K562 (cell line): ENCODE measurements at regions not wholly inside any gene's neighbourhood (a gene's known extent, or its start where the extent isn't known, plus 50 kb on each side); places are given as distances from the start of the nearest gene placed in this dataset.

Experiments
- ATAC-seq: fragments of 200-7000 bp; cut with Tn5 transposase; 3 replicates; pipeline ENCODE4 v1.9.1; 2020; ENCODE audit warnings: moderate library complexity
- BruUV-seq: library from RNA; stranded (reverse); fragments of 400-500 nt; replicated peaks from 2 replicates; lab custom pipeline; 2021; lab: Mats Ljungman, UMichigan
- CTCF ChIA-PET: fragments of 300-600 bp; formaldehyde crosslinking; extraction: SDS; loops from one replicate; lab custom pipeline; 2021; ENCODE audit warnings: low intra/inter-chr PET ratio; lab: Yijun Ruan, JAX
- POLR2A ChIA-PET: fragments of 300-600, 350-650 bp; sonication (Branson Sonifier 250); formaldehyde crosslinking; extraction: SDS; loops from one replicate; lab custom pipeline; 2021; ENCODE audit warnings: antibody characterized with exemption, inconsistent platforms; lab: Yijun Ruan, JAX
- DNase-seq, 4 experiments: peaks; one replicate each; pipeline versions ENCODE4 v3.0.0 to v3.0.0-alpha.2; 2011 to 2018; ENCODE audit warnings: low spot score in 3 of 4, mixed read lengths in 3 of 4; ENCODE audit errors: extremely low read depth in 1 of 4
- FAIRE-seq: peaks from 2 replicates; lab custom pipeline; 2011; peaks lifted over from hg19 to GRCh38; lab: Jason Lieb, UNC
- H2AFZ ChIP-seq: 2 replicates; pipeline ENCODE4 v1.6.0; 2011; ENCODE audit warnings: low read depth, low read length, control low read depth, inconsistent platforms
- H3K27ac ChIP-seq: fragments of 200-600 bp; 3 replicates; pipeline ENCODE4 v1.8.0; 2011; ENCODE audit warnings: low read depth, mild to moderate bottlenecking, control low read depth, inconsistent platforms, low read length, moderate library complexity, mixed read lengths; ENCODE audit errors: extremely low read depth
- H3K27me3 ChIP-seq, 2 experiments: fragments of 300-600 bp in 1 of 2; 2 replicates in 1 of 2; 3 replicates in 1 of 2; pipeline versions ENCODE4 v1.6.0 to v1.8.0; 2011; ENCODE audit warnings: inconsistent platforms in 2 of 2, low read length in 2 of 2, mild to moderate bottlenecking in 1 of 2, mixed read lengths in 1 of 2, moderate library complexity in 1 of 2; ENCODE audit not compliant: control insufficient read depth in 2 of 2, insufficient read depth in 2 of 2
- H3K36me3 ChIP-seq: fragments of 300-600 bp; 3 replicates; pipeline ENCODE4 v1.8.0; 2011; ENCODE audit warnings: mild to moderate bottlenecking, low read length, inconsistent platforms; ENCODE audit not compliant: control insufficient read depth, insufficient read depth
- H3K4me1 ChIP-seq, 2 experiments: fragments of 200-600 bp in 1 of 2; replicated peaks in 1 of 2; 2 replicates in 1 of 2; 3 replicates in 1 of 2; pipeline versions ENCODE4 v1.5.1 to v1.8.0; 2011; ENCODE audit warnings: inconsistent platforms in 2 of 2, low read length in 2 of 2, mild to moderate bottlenecking in 1 of 2, mixed read lengths in 1 of 2, moderate library complexity in 1 of 2; ENCODE audit not compliant: control insufficient read depth in 2 of 2, insufficient read depth in 2 of 2
- H3K4me2 ChIP-seq: 2 replicates; pipeline ENCODE4 v1.6.1; 2011; ENCODE audit warnings: low read length, control low read depth, inconsistent platforms, mixed read lengths; ENCODE audit not compliant: insufficient read depth
- H3K4me3 ChIP-seq: fragments of 200-600 bp; sonication (generic), shearing (Covaris generic); 2 replicates; pipeline ENCODE4 v1.5.1; 2016; ENCODE audit warnings: control low read depth, inconsistent platforms
- H3K79me2 ChIP-seq: fragments of 200-600 bp; 3 replicates; pipeline ENCODE4 v1.8.0; 2011; ENCODE audit warnings: low read length, inconsistent platforms; ENCODE audit not compliant: control insufficient read depth, insufficient read depth
- H3K9ac ChIP-seq, 2 experiments: 2 replicates each; pipeline versions ENCODE4 v1.6.0 to v1.6.1; 2011; ENCODE audit warnings: low read depth in 2 of 2, low read length in 2 of 2, control low read depth in 1 of 2, inconsistent platforms in 1 of 2, mild to moderate bottlenecking in 1 of 2, mixed read lengths in 1 of 2; ENCODE audit not compliant: insufficient read depth in 1 of 2
- H3K9me1 ChIP-seq: one replicate; pipeline ENCODE4 v1.6.0; 2011; ENCODE audit warnings: inconsistent platforms, mild to moderate bottlenecking, low read length, moderate library complexity; ENCODE audit not compliant: control insufficient read depth, insufficient read depth
- H3K9me3 ChIP-seq: replicated peaks from 2 replicates; pipeline ENCODE4 v1.5.1; 2011; ENCODE audit warnings: low read depth, low read length, inconsistent platforms; ENCODE audit not compliant: control insufficient read depth, insufficient read depth
- H4K20me1 ChIP-seq: replicated peaks from 2 replicates; pipeline ENCODE4 v1.6.1; 2011; ENCODE audit warnings: low read length, inconsistent platforms, mixed read lengths; ENCODE audit not compliant: control insufficient read depth, insufficient read depth
- HMG20A ChIP-seq: fragments of 450-650 bp; formaldehyde crosslinking; conservative IDR thresholded peaks from 2 replicates; pipeline ENCODE4 v1.4.0; 2020; ENCODE audit warnings: mild to moderate bottlenecking, mixed read lengths
- RHOXF2B ChIP-seq: fragments of 250-450 bp; sonication (Bioruptor Pico); conservative IDR thresholded peaks from 2 replicates; pipeline ENCODE4 v1.5.1; 2021
- STAT5A ChIP-seq: IDR thresholded peaks from 2 replicates; pipeline ENCODE4 v1.6.1; 2012; ENCODE audit warnings: low read length, inconsistent platforms, borderline replicate concordance
- TBP ChIP-seq: optimal IDR thresholded peaks from 2 replicates; pipeline ENCODE3; 2011; ENCODE audit warnings: low read depth, low read length, improper control_type of control experiment
- WGBS: fragments of 100-300 bp; shearing (Covaris generic); methylation state at CpG from one replicate; pipeline ENCODE4 v1.1.6; 2016; ENCODE audit warnings: low coverage, mixed read lengths; ENCODE audit not compliant: insufficient coverage; ENCODE audit errors: missing lambda C conversion rate; 5-methylcytosine and 5-hydroxymethylcytosine counted together
- in situ Hi-C: fragments of 300-500 bp; cut with MboI; formaldehyde crosslinking; loops from 4 replicates; pipeline ENCODE4 v1.15.0; 2018; ENCODE audit warnings: inconsistent platforms, mixed read lengths
- intact Hi-C: fragments of 100-400 bp; cut with micrococcal nuclease; formaldehyde crosslinking; loops from 2 replicates; pipeline ENCODE4 v1.14.2; 2022
- TF ChIP-seq, protein P1 (sequence below): IDR thresholded peaks from 2 replicates; pipeline ENCODE4 v1.6.1; 2011; ENCODE audit warnings: borderline replicate concordance, low read depth, mild to moderate bottlenecking, moderate library complexity, low read length; ENCODE audit not compliant: insufficient read depth, poor library complexity, severe bottlenecking
- TF ChIP-seq, protein P2 (sequence below): sonication (generic); formaldehyde crosslinking; IDR thresholded peaks from 2 replicates; pipeline ENCODE4 v1.8.0; 2022; ENCODE audit warnings: mild to moderate bottlenecking, missing genetic modification reagents

DNA sequence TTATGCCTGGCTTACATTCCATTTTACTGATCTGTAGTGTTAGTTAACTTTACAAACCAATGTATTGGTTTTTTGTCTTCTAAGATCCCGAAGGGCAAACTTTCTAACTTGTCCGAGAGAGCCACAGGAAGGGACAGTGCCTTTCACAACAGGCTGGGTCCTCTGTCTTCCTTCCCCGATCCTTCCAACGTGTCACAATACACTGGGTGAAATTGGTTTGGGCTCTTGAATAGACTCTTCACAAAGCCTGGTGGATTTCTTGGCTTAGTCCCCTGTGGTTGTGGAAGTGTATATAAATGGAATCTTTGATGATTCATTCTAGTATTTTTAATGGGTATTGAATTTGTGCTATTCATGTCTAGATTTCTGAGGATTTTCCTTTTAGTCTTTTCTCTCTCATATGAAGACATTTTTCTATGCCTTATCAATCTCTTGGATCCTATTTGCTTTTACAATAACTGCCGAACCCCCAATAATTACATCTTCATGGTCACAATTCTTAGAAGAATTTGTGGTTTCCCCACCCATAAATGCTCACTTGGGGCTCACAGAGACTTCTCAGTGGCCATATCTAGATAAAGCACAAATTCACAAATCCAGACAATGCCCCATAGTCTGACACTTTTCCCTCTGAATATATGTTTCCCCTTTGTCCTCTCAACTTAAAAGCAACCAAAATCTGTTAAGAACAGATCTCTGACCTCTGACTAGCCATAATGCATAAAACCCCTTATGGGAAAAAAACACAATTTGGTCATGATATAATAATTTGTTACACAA is 107.7 kb downstream of the MTRR start:
- Histone ChIP-seq H3K27me3 (no peaks in the 10 kb centered on the region), H3K36me3 (no peaks in the 10 kb centered on the region), H2AFZ (no peak overlapping the region), H3K9me3 (no peaks in the 10 kb centered on the region), H3K4me2 (no peak overlapping the region), H3K79me2 (no peaks in the 10 kb centered on the region), H3K4me3 (no peak overlapping the region), H3K9ac (no peak overlapping the region), H3K9me1 (no peaks in the 10 kb centered on the region), H3K4me1 (no peaks in the 10 kb centered on the region), H4K20me1 (no peaks in the 10 kb centered on the region), H3K27ac (no peak overlapping the region)
- ChIA-PET CTCF (no interaction called here), POLR2A (no interaction called here)
- in situ Hi-C loops: no loop called here
- TF ChIP-seq TBP (no peak), RHOXF2B (CRISPR knock-in tag) (no peak), STAT5A (no peak), HMG20A (CRISPR knock-in tag) (no peak)
- TF ChIP-seq, protein P1, sequence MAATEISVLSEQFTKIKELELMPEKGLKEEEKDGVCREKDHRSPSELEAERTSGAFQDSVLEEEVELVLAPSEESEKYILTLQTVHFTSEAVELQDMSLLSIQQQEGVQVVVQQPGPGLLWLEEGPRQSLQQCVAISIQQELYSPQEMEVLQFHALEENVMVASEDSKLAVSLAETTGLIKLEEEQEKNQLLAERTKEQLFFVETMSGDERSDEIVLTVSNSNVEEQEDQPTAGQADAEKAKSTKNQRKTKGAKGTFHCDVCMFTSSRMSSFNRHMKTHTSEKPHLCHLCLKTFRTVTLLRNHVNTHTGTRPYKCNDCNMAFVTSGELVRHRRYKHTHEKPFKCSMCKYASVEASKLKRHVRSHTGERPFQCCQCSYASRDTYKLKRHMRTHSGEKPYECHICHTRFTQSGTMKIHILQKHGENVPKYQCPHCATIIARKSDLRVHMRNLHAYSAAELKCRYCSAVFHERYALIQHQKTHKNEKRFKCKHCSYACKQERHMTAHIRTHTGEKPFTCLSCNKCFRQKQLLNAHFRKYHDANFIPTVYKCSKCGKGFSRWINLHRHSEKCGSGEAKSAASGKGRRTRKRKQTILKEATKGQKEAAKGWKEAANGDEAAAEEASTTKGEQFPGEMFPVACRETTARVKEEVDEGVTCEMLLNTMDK: no peak
- TF ChIP-seq, protein P2, sequence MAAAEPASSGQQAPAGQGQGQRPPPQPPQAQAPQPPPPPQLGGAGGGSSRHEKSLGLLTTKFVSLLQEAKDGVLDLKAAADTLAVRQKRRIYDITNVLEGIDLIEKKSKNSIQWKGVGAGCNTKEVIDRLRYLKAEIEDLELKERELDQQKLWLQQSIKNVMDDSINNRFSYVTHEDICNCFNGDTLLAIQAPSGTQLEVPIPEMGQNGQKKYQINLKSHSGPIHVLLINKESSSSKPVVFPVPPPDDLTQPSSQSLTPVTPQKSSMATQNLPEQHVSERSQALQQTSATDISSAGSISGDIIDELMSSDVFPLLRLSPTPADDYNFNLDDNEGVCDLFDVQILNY (CRISPR knock-in tag): no peak
- ATAC-seq (no peak), FAIRE-seq (no peak), DNase-seq (no peak)
- BruUV-seq: no TSS peak
- intact Hi-C loops: no loop called here
- WGBS: 1% methylated on average over 5 of the region's 5 CpGs
